22Rv1 (cell line): ENCODE measurements at regions not wholly inside any gene's neighbourhood (a gene's known extent, or its start where the extent isn't known, plus 50 kb on each side); places are given as distances from the start of the nearest gene placed in this dataset.

Experiments used
- H3K27ac ChIP-seq: fragments of 450-650 bp; 2 replicates; pipeline ENCODE4 v1.5.1; 2017
- CTCF ChIP-seq: fragments of 450-650 bp; IDR thresholded peaks from 2 replicates; pipeline ENCODE4 v1.5.1; 2017; ENCODE audit warnings: mild to moderate bottlenecking
- ZFX ChIP-seq: fragments of 450-650 bp; IDR thresholded peaks from 2 replicates; pipeline ENCODE4 v1.6.1; 2017; ENCODE audit warnings: antibody characterized with exemption, borderline replicate concordance

GRCh38 chr3:181660337-181660736 is 51.4 kb upstream of the SOX2 start:
- TF ChIP-seq ZFX = no peak
- TF ChIP-seq CTCF = no peak
- no peak overlapping the region for H3K27ac ChIP-seq

GRCh38 chr3:181637456-181637855 is 74.3 kb upstream of the SOX2 start:
- no peak for TF ChIP-seq ZFX
- no peak for TF ChIP-seq CTCF
- no peak overlapping the region for H3K27ac ChIP-seq

- no peak overlapping the region for H3K27ac ChIP-seq
- TF ChIP-seq ZFX (no peak), CTCF (no peak)
Observed at GRCh38 chr3:181637056-181637455, 74.7 kb upstream of the SOX2 start.

GRCh38 chr3:181635141-181635540 is 76.6 kb upstream of the SOX2 start:
- no peak overlapping the region for H3K27ac ChIP-seq
- TF ChIP-seq ZFX (no peak), CTCF (no peak)

- TF ChIP-seq CTCF (no peak), ZFX (no peak)
- no peak overlapping the region for H3K27ac ChIP-seq
Observed at GRCh38 chr3:181633556-181633955, 78.2 kb upstream of the SOX2 start.

GRCh38 chr3:181631901-181632300 is 79.8 kb upstream of the SOX2 start:
- TF ChIP-seq ZFX = no peak
- no peak for TF ChIP-seq CTCF
- H3K27ac ChIP-seq = no peak overlapping the region

- TF ChIP-seq CTCF (no peak), ZFX (no peak)
- H3K27ac ChIP-seq = no peak overlapping the region
Observed at GRCh38 chr3:181630853-181631252, 80.9 kb upstream of the SOX2 start.
